NCI-H187 treated with DMSO at 0.1 percent for 48 hours (cell line): ENCODE measurements at regions not wholly inside any gene's neighbourhood (a gene's known extent, or its start where the extent isn't known, plus 50 kb on each side); places are given as distances from the start of the nearest gene placed in this dataset.

Experiments
- DNase-seq: peaks from one replicate; lab custom pipeline; 2025; lab: John Stamatoyannopoulos, UW

GRCh38 chr4:152269448-152270191 lies 266.3 kb downstream of the FBXW7 start:
- no peak for DNase-seq

GRCh38 chr4:152267811-152268210 lies 268.1 kb downstream of the FBXW7 start:
- no peak for DNase-seq

GRCh38 chr4:152266831-152267480 lies 268.9 kb downstream of the FBXW7 start:
- no peak for DNase-seq

GRCh38 chr4:152265149-152265621 lies 270.7 kb downstream of the FBXW7 start:
- DNase-seq: no peak

GRCh38 chr4:152264106-152264505 lies 271.8 kb downstream of the FBXW7 start:
- DNase-seq: no peak

- no peak for DNase-seq
Observed at GRCh38 chr4:152259866-152260265, 276.0 kb downstream of the FBXW7 start.

- no peak for DNase-seq
Observed at GRCh38 chr4:152258804-152259708, 276.8 kb downstream of the FBXW7 start.

GRCh38 chr4:152258391-152258790 lies 277.5 kb downstream of the FBXW7 start:
- DNase-seq: no peak

- DNase-seq: no peak
Observed at GRCh38 chr4:152257601-152258066, 278.3 kb downstream of the FBXW7 start.

GRCh38 chr4:152256996-152257395 lies 278.9 kb downstream of the FBXW7 start:
- no peak for DNase-seq

GRCh38 chr4:152255437-152255836 lies 280.5 kb downstream of the FBXW7 start:
- DNase-seq: no peak

- DNase-seq: no peak
Observed at GRCh38 chr4:152248347-152248746, 287.5 kb downstream of the FBXW7 start.

GRCh38 chr4:152247271-152247975 lies 288.5 kb downstream of the FBXW7 start:
- DNase-seq: no peak

- no peak for DNase-seq
Observed at GRCh38 chr4:152246659-152247058, 289.2 kb downstream of the FBXW7 start.

GRCh38 chr4:152245680-152246079 lies 290.2 kb downstream of the FBXW7 start:
- DNase-seq: no peak

GRCh38 chr4:152244659-152245058 lies 291.2 kb downstream of the FBXW7 start:
- DNase-seq: no peak

GRCh38 chr4:152243896-152244595 lies 291.8 kb downstream of the FBXW7 start:
- peak; percentile 19 for DNase-seq

- DNase-seq: no peak
Observed at GRCh38 chr4:152243206-152243605, 292.7 kb downstream of the FBXW7 start.

- DNase-seq: no peak
Observed at GRCh38 chr4:152240232-152240631, 295.7 kb downstream of the FBXW7 start.

GRCh38 chr4:152239216-152239615 lies 296.7 kb downstream of the FBXW7 start:
- no peak for DNase-seq

GRCh38 chr4:152236519-152237056 lies 299.3 kb downstream of the FBXW7 start:
- no peak for DNase-seq
